ENCODE measurements at regions not wholly inside any gene's neighbourhood (a gene's known extent, or its start where the extent isn't known, plus 50 kb on each side); places are given as distances from the start of the nearest gene placed in this dataset.
A peak's percentile ranks its signal among the peaks of the same experiment; 100 is the strongest.

- no peak for DNase-seq
- WGBS (ENCODE audit: extremely low coverage, insufficient coverage, low lambda C conversion rate): no CpG with 5 or more reads among the region's 1 CpG
- H3K4me3 ChIP-seq (ENCODE audit: low read length): no peak overlapping the region
- no peak overlapping the region for H3K23ac ChIP-seq (ENCODE audit: low read length)
- no peak overlapping the region for H2BK120ac ChIP-seq (ENCODE audit: low read depth, low read length)
- H3K9ac ChIP-seq (ENCODE audit: low read length): no peak overlapping the region
- H3K36me3 ChIP-seq (ENCODE audit: control insufficient read depth, insufficient read depth, low read length): no peaks in the 10 kb centered on the region
- no peak overlapping the region for H2BK5ac ChIP-seq (ENCODE audit: low read length)
- no peak overlapping the region for H3K27ac ChIP-seq (ENCODE audit: low read depth, low read length)
- H3K4me2 ChIP-seq (ENCODE audit: low read length): no peak overlapping the region
- H2BK15ac ChIP-seq (replicated peaks; ENCODE audit: low read depth): no peak overlapping the region
- H4K8ac ChIP-seq (ENCODE audit: low read depth, low read length): no peak overlapping the region
- H2AK5ac ChIP-seq (ENCODE audit: low read length): no peak overlapping the region
- H3K18ac ChIP-seq (ENCODE audit: low read length): no peak overlapping the region
- H4K5ac ChIP-seq (ENCODE audit: low read length): no peak overlapping the region
- H3K4me1 ChIP-seq (ENCODE audit: control insufficient read depth, low read depth, low read length): peaks cover 2% of the 10 kb centered on the region
- no peaks in the 10 kb centered on the region for H3K79me2 ChIP-seq (ENCODE audit: control insufficient read depth, insufficient read depth, low read length)
- no peak overlapping the region for H3K56ac ChIP-seq (ENCODE audit: low read length)
- H3K27me3 ChIP-seq (ENCODE audit: insufficient read depth, low read length, poor library complexity): no peaks in the 10 kb centered on the region
- H3K79me1 ChIP-seq (ENCODE audit: low read length): no peaks in the 10 kb centered on the region
- H3K4ac ChIP-seq (ENCODE audit: low read depth, low read length): no peak overlapping the region
Measured at GRCh38 chr12:46959502-46959901, 119.9 kb upstream of the PCED1B start.

DNA sequence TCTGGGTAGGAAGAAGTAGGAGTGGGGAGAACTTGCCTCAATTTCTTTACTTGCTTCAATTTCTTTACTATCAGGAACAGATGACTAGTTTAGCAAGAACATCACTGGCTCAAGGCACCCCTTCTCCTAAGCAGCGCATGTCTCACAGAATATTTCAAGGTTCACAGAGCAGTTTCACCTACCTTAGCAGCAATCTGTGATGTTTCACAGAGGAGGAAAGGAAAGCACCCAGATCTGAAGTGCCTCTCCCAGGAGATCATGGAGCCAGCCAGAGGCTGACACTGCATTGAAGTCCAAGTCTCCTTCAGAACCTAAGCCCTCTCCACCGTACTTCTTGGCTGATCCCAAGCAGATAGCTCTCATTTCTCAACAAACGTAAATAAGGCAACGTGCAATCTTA is 118.7 kb upstream of the PCED1B start:
- no peak for DNase-seq
- Histone ChIP-seq H2BK5ac (ENCODE audit: low read length) (no peak overlapping the region), H3K9ac (ENCODE audit: low read length) (no peak overlapping the region), H3K79me1 (ENCODE audit: low read length) (no peaks in the 10 kb centered on the region), H3K4me3 (ENCODE audit: low read length) (no peak overlapping the region), H3K27me3 (ENCODE audit: insufficient read depth, low read length, poor library complexity) (no peaks in the 10 kb centered on the region), H4K5ac (ENCODE audit: low read length) (no peak overlapping the region), H3K56ac (ENCODE audit: low read length) (no peak overlapping the region), H3K23ac (ENCODE audit: low read length) (no peak overlapping the region), H3K79me2 (ENCODE audit: control insufficient read depth, insufficient read depth, low read length) (no peaks in the 10 kb centered on the region), H3K18ac (ENCODE audit: low read length) (no peak overlapping the region), H3K4me1 (ENCODE audit: control insufficient read depth, low read depth, low read length) (peaks cover 4% of the 10 kb centered on the region), H2BK120ac (ENCODE audit: low read depth, low read length) (no peak overlapping the region), H4K8ac (ENCODE audit: low read depth, low read length) (no peak overlapping the region), H2BK15ac (replicated peaks; ENCODE audit: low read depth) (no peak overlapping the region), H3K27ac (ENCODE audit: low read depth, low read length) (no peak overlapping the region), H3K4ac (ENCODE audit: low read depth, low read length) (no peak overlapping the region), H3K4me2 (ENCODE audit: low read length) (no peak overlapping the region), H2AK5ac (ENCODE audit: low read length) (no peak overlapping the region), H3K36me3 (ENCODE audit: control insufficient read depth, insufficient read depth, low read length) (no peaks in the 10 kb centered on the region)
- no CpG with 5 or more reads among the region's 4 CpGs for WGBS (ENCODE audit: extremely low coverage, insufficient coverage, low lambda C conversion rate)

- Histone ChIP-seq H3K36me3 (ENCODE audit: control insufficient read depth, insufficient read depth, low read length) (no peaks in the 10 kb centered on the region), H2AK5ac (ENCODE audit: low read length) (no peak overlapping the region), H3K23ac (ENCODE audit: low read length) (no peak overlapping the region), H3K79me1 (ENCODE audit: low read length) (no peaks in the 10 kb centered on the region), H3K4me1 (ENCODE audit: control insufficient read depth, low read depth, low read length) (peaks cover 4% of the 10 kb centered on the region), H3K4me3 (ENCODE audit: low read length) (no peak overlapping the region), H3K18ac (ENCODE audit: low read length) (no peak overlapping the region), H3K27ac (ENCODE audit: low read depth, low read length) (no peak overlapping the region), H3K79me2 (ENCODE audit: control insufficient read depth, insufficient read depth, low read length) (no peaks in the 10 kb centered on the region), H4K8ac (ENCODE audit: low read depth, low read length) (no peak overlapping the region), H3K4ac (ENCODE audit: low read depth, low read length) (no peak overlapping the region), H3K27me3 (ENCODE audit: insufficient read depth, low read length, poor library complexity) (no peaks in the 10 kb centered on the region), H4K5ac (ENCODE audit: low read length) (no peak overlapping the region), H2BK120ac (ENCODE audit: low read depth, low read length) (no peak overlapping the region), H3K56ac (ENCODE audit: low read length) (no peak overlapping the region), H2BK5ac (ENCODE audit: low read length) (no peak overlapping the region), H3K4me2 (ENCODE audit: low read length) (no peak overlapping the region), H3K9ac (ENCODE audit: low read length) (no peak overlapping the region), H2BK15ac (replicated peaks; ENCODE audit: low read depth) (no peak overlapping the region)
- WGBS (ENCODE audit: extremely low coverage, insufficient coverage, low lambda C conversion rate): no CpG with 5 or more reads among the region's 1 CpG
- DNase-seq: no peak
Measured at GRCh38 chr12:46963191-46963590, 116.2 kb upstream of the PCED1B start.

DNA sequence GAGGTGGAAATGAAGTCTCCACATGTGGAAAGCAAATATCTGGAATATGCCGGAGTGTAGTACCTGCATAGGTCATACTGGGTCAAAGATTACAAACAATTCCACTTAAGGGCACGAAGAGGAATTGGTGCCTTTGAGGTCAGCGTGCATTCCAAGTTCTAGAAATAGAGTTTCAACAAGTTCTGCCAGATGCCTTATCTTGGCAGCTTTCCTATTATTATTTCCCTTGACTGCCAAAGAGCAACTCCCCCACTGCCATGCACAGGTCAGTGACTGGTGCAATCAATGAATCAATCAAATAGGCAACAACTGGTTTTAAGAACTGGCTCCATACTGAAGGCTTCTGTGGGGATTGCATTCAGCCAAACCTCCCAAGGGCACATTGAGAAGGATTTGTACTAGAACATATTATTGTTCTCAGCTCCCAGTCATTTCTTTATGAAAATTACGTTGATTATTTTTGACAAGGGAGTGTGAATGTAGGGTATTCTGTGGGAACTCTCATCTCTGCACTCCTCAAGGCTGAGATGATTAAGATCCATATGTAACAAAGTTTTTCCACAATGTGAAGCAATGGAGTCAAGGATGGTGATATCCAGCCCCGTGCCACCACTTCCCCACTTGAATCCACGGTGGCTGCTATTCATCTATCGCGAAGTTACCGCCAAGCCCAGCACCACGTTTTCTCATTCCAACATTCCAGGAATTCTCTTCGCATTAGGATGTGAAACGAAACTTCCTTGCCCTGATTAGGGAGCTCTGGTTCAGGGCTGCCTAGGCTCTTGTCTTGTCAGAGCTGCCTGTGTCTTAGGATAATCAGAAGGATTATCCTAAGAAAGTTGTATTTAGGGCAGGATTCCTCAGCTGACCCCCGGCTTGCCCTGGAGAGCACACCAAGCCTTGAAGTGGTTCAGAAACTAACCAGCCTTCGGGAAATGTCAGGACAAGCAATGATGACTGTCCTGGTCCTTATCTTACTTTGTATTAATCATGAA is 115.1 kb upstream of the PCED1B start:
- H3K9ac ChIP-seq (ENCODE audit: low read length): no peak overlapping the region
- no peaks in the 10 kb centered on the region for H3K79me2 ChIP-seq (ENCODE audit: control insufficient read depth, insufficient read depth, low read length)
- no peak overlapping the region for H2BK5ac ChIP-seq (ENCODE audit: low read length)
- no peak overlapping the region for H2BK120ac ChIP-seq (ENCODE audit: low read depth, low read length)
- no peak overlapping the region for H3K4ac ChIP-seq (ENCODE audit: low read depth, low read length)
- no peak overlapping the region for H2AK5ac ChIP-seq (ENCODE audit: low read length)
- no peak overlapping the region for H3K56ac ChIP-seq (ENCODE audit: low read length)
- no peak overlapping the region for H3K23ac ChIP-seq (ENCODE audit: low read length)
- H4K8ac ChIP-seq (ENCODE audit: low read depth, low read length): no peak overlapping the region
- no peaks in the 10 kb centered on the region for H3K79me1 ChIP-seq (ENCODE audit: low read length)
- H3K4me3 ChIP-seq (ENCODE audit: low read length): no peak overlapping the region
- H3K27ac ChIP-seq (ENCODE audit: low read depth, low read length): no peak overlapping the region
- WGBS (ENCODE audit: extremely low coverage, insufficient coverage, low lambda C conversion rate): no CpG with 5 or more reads among the region's 14 CpGs
- peaks cover 4% of the 10 kb centered on the region for H3K4me1 ChIP-seq (ENCODE audit: control insufficient read depth, low read depth, low read length)
- no peak overlapping the region for H4K5ac ChIP-seq (ENCODE audit: low read length)
- H3K27me3 ChIP-seq (ENCODE audit: insufficient read depth, low read length, poor library complexity): no peaks in the 10 kb centered on the region
- no peak overlapping the region for H3K4me2 ChIP-seq (ENCODE audit: low read length)
- no peaks in the 10 kb centered on the region for H3K36me3 ChIP-seq (ENCODE audit: control insufficient read depth, insufficient read depth, low read length)
- no peak overlapping the region for H2BK15ac ChIP-seq (replicated peaks; ENCODE audit: low read depth)
- no peak overlapping the region for H3K18ac ChIP-seq (ENCODE audit: low read length)
- DNase-seq: peak; percentile 97

DNA sequence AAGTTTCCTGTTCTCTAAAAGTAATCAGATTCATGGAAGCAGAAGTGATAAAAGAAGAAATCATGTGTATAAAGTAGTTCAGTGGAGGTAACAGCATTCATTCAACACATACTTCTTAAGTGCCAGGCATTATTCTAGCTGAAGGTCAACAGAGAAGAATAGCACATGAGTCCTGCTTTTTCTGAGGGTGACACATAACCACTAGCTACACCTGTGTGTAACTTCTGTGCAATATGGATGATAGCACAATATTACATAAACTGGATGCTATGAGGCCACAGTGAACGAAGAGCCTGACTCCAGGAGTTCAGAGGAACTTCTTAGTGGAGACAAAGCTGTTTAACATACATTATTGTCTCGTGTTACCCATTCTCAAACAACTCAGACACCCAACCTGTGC is 114.3 kb upstream of the PCED1B start:
- Histone ChIP-seq H3K56ac (ENCODE audit: low read length) (no peak overlapping the region), H3K4me2 (ENCODE audit: low read length) (no peak overlapping the region), H2BK5ac (ENCODE audit: low read length) (no peak overlapping the region), H3K27me3 (ENCODE audit: insufficient read depth, low read length, poor library complexity) (no peaks in the 10 kb centered on the region), H3K36me3 (ENCODE audit: control insufficient read depth, insufficient read depth, low read length) (no peaks in the 10 kb centered on the region), H3K4ac (ENCODE audit: low read depth, low read length) (no peak overlapping the region), H3K4me3 (ENCODE audit: low read length) (no peak overlapping the region), H3K27ac (ENCODE audit: low read depth, low read length) (no peak overlapping the region), H3K4me1 (ENCODE audit: control insufficient read depth, low read depth, low read length) (peaks cover 4% of the 10 kb centered on the region), H2BK15ac (replicated peaks; ENCODE audit: low read depth) (no peak overlapping the region), H3K79me1 (ENCODE audit: low read length) (no peaks in the 10 kb centered on the region), H3K18ac (ENCODE audit: low read length) (no peak overlapping the region), H4K5ac (ENCODE audit: low read length) (no peak overlapping the region), H3K9ac (ENCODE audit: low read length) (no peak overlapping the region), H2BK120ac (ENCODE audit: low read depth, low read length) (no peak overlapping the region), H2AK5ac (ENCODE audit: low read length) (no peak overlapping the region), H4K8ac (ENCODE audit: low read depth, low read length) (no peak overlapping the region), H3K79me2 (ENCODE audit: control insufficient read depth, insufficient read depth, low read length) (no peaks in the 10 kb centered on the region), H3K23ac (ENCODE audit: low read length) (no peak overlapping the region)
- no CpG with 5 or more reads among the region's 2 CpGs for WGBS (ENCODE audit: extremely low coverage, insufficient coverage, low lambda C conversion rate)
- DNase-seq: no peak

Measured in mesendoderm (in vitro differentiated cells).